ENCODE measurements at regions not wholly inside any gene's neighbourhood (a gene's known extent, or its start where the extent isn't known, plus 50 kb on each side); places are given as distances from the start of the nearest gene placed in this dataset.

GRCh38 chr2:215756346-215756730 lies 257.0 kb downstream of the MREG start:
- DNase-seq = no peak
- Histone ChIP-seq H3K27me3 (ENCODE audit: insufficient read depth, low read length, poor library complexity) (no peaks in the 10 kb centered on the region), H3K9ac (ENCODE audit: low read length) (no peak overlapping the region)

GRCh38 chr2:215755641-215756345 lies 257.6 kb downstream of the MREG start:
- no peak overlapping the region for H3K23ac ChIP-seq (ENCODE audit: low read length)
- H3K79me2 ChIP-seq (ENCODE audit: control insufficient read depth, insufficient read depth, low read length) = no peaks in the 10 kb centered on the region
- H2BK120ac ChIP-seq (ENCODE audit: low read depth, low read length) = no peak overlapping the region
- no peak overlapping the region for H3K4me2 ChIP-seq (ENCODE audit: low read length)
- H3K18ac ChIP-seq (ENCODE audit: low read length) = no peak overlapping the region
- H3K4ac ChIP-seq (ENCODE audit: low read depth, low read length) = no peak overlapping the region
- no peaks in the 10 kb centered on the region for H3K36me3 ChIP-seq (ENCODE audit: control insufficient read depth, insufficient read depth, low read length)
- H2BK5ac ChIP-seq (ENCODE audit: low read length) = no peak overlapping the region
- no peaks in the 10 kb centered on the region for H3K27me3 ChIP-seq (ENCODE audit: insufficient read depth, low read length, poor library complexity)
- no peak overlapping the region for H2BK15ac ChIP-seq (replicated peaks; ENCODE audit: low read depth)
- H3K79me1 ChIP-seq (ENCODE audit: low read length) = no peaks in the 10 kb centered on the region
- no peak for DNase-seq
- H4K5ac ChIP-seq (ENCODE audit: low read length) = no peak overlapping the region
- no peak overlapping the region for H4K8ac ChIP-seq (ENCODE audit: low read depth, low read length)
- no peaks in the 10 kb centered on the region for H3K4me1 ChIP-seq (ENCODE audit: control insufficient read depth, low read depth, low read length)
- H3K27ac ChIP-seq (ENCODE audit: low read depth, low read length) = no peak overlapping the region
- no peak overlapping the region for H3K4me3 ChIP-seq (ENCODE audit: low read length)
- H3K9ac ChIP-seq (ENCODE audit: low read length) = no peak overlapping the region
- H3K56ac ChIP-seq (ENCODE audit: low read length) = no peak overlapping the region
- WGBS (ENCODE audit: extremely low coverage, insufficient coverage, low lambda C conversion rate) = no CpG with 5 or more reads among the region's 4 CpGs
- H2AK5ac ChIP-seq (ENCODE audit: low read length) = no peak overlapping the region

More at GRCh38 chr2:215756346-215756730, 257.0 kb downstream of the MREG start:
- H3K27ac ChIP-seq (ENCODE audit: low read depth, low read length) = no peak overlapping the region
- H2BK120ac ChIP-seq (ENCODE audit: low read depth, low read length) = no peak overlapping the region
- no peaks in the 10 kb centered on the region for H3K79me2 ChIP-seq (ENCODE audit: control insufficient read depth, insufficient read depth, low read length)
- H2BK5ac ChIP-seq (ENCODE audit: low read length) = no peak overlapping the region
- H3K4me2 ChIP-seq (ENCODE audit: low read length) = no peak overlapping the region
- WGBS (ENCODE audit: extremely low coverage, insufficient coverage, low lambda C conversion rate) = no CpG with 5 or more reads among the region's 2 CpGs
- no peak overlapping the region for H3K18ac ChIP-seq (ENCODE audit: low read length)
- H2AK5ac ChIP-seq (ENCODE audit: low read length) = no peak overlapping the region
- no peak overlapping the region for H3K4ac ChIP-seq (ENCODE audit: low read depth, low read length)
- H3K56ac ChIP-seq (ENCODE audit: low read length) = no peak overlapping the region
- H3K4me1 ChIP-seq (ENCODE audit: control insufficient read depth, low read depth, low read length) = no peaks in the 10 kb centered on the region
- H3K4me3 ChIP-seq (ENCODE audit: low read length) = no peak overlapping the region
- no peak overlapping the region for H3K23ac ChIP-seq (ENCODE audit: low read length)
- H2BK15ac ChIP-seq (replicated peaks; ENCODE audit: low read depth) = no peak overlapping the region
- no peak overlapping the region for H4K5ac ChIP-seq (ENCODE audit: low read length)
- no peak overlapping the region for H4K8ac ChIP-seq (ENCODE audit: low read depth, low read length)
- H3K36me3 ChIP-seq (ENCODE audit: control insufficient read depth, insufficient read depth, low read length) = no peaks in the 10 kb centered on the region
- H3K79me1 ChIP-seq (ENCODE audit: low read length) = no peaks in the 10 kb centered on the region

GRCh38 chr2:215754546-215754945 lies 258.8 kb downstream of the MREG start:
- Histone ChIP-seq H3K4me2 (ENCODE audit: low read length) (no peak overlapping the region), H3K27me3 (ENCODE audit: insufficient read depth, low read length, poor library complexity) (no peaks in the 10 kb centered on the region), H3K4me1 (ENCODE audit: control insufficient read depth, low read depth, low read length) (no peaks in the 10 kb centered on the region), H3K4ac (ENCODE audit: low read depth, low read length) (no peak overlapping the region), H3K18ac (ENCODE audit: low read length) (no peak overlapping the region), H3K4me3 (ENCODE audit: low read length) (no peak overlapping the region), H3K79me1 (ENCODE audit: low read length) (no peaks in the 10 kb centered on the region), H2BK5ac (ENCODE audit: low read length) (no peak overlapping the region), H3K27ac (ENCODE audit: low read depth, low read length) (no peak overlapping the region), H3K23ac (ENCODE audit: low read length) (no peak overlapping the region), H3K79me2 (ENCODE audit: control insufficient read depth, insufficient read depth, low read length) (no peaks in the 10 kb centered on the region), H2AK5ac (ENCODE audit: low read length) (no peak overlapping the region), H3K36me3 (ENCODE audit: control insufficient read depth, insufficient read depth, low read length) (no peaks in the 10 kb centered on the region), H2BK15ac (replicated peaks; ENCODE audit: low read depth) (no peak overlapping the region), H3K56ac (ENCODE audit: low read length) (no peak overlapping the region), H3K9ac (ENCODE audit: low read length) (no peak overlapping the region), H4K5ac (ENCODE audit: low read length) (no peak overlapping the region), H2BK120ac (ENCODE audit: low read depth, low read length) (no peak overlapping the region), H4K8ac (ENCODE audit: low read depth, low read length) (no peak overlapping the region)
- WGBS (ENCODE audit: extremely low coverage, insufficient coverage, low lambda C conversion rate) = no CpG with 5 or more reads among the region's 3 CpGs
- no peak for DNase-seq

GRCh38 chr2:215753808-215754207 lies 259.5 kb downstream of the MREG start:
- no peak overlapping the region for H3K56ac ChIP-seq (ENCODE audit: low read length)
- no peak overlapping the region for H3K18ac ChIP-seq (ENCODE audit: low read length)
- no peak overlapping the region for H2BK5ac ChIP-seq (ENCODE audit: low read length)
- no peak overlapping the region for H3K4ac ChIP-seq (ENCODE audit: low read depth, low read length)
- H3K79me2 ChIP-seq (ENCODE audit: control insufficient read depth, insufficient read depth, low read length) = no peaks in the 10 kb centered on the region
- no peak overlapping the region for H3K27ac ChIP-seq (ENCODE audit: low read depth, low read length)
- H3K4me2 ChIP-seq (ENCODE audit: low read length) = no peak overlapping the region
- no peak for DNase-seq
- no peak overlapping the region for H2BK15ac ChIP-seq (replicated peaks; ENCODE audit: low read depth)
- no peaks in the 10 kb centered on the region for H3K79me1 ChIP-seq (ENCODE audit: low read length)
- H3K9ac ChIP-seq (ENCODE audit: low read length) = no peak overlapping the region
- no peak overlapping the region for H2AK5ac ChIP-seq (ENCODE audit: low read length)
- H2BK120ac ChIP-seq (ENCODE audit: low read depth, low read length) = no peak overlapping the region
- no peaks in the 10 kb centered on the region for H3K36me3 ChIP-seq (ENCODE audit: control insufficient read depth, insufficient read depth, low read length)
- no CpG with 5 or more reads among the region's 5 CpGs for WGBS (ENCODE audit: extremely low coverage, insufficient coverage, low lambda C conversion rate)
- no peak overlapping the region for H4K8ac ChIP-seq (ENCODE audit: low read depth, low read length)
- H4K5ac ChIP-seq (ENCODE audit: low read length) = no peak overlapping the region
- no peaks in the 10 kb centered on the region for H3K4me1 ChIP-seq (ENCODE audit: control insufficient read depth, low read depth, low read length)
- no peaks in the 10 kb centered on the region for H3K27me3 ChIP-seq (ENCODE audit: insufficient read depth, low read length, poor library complexity)
- H3K23ac ChIP-seq (ENCODE audit: low read length) = no peak overlapping the region
- no peak overlapping the region for H3K4me3 ChIP-seq (ENCODE audit: low read length)

- Histone ChIP-seq H2BK15ac (replicated peaks; ENCODE audit: low read depth) (no peak overlapping the region), H3K18ac (ENCODE audit: low read length) (no peak overlapping the region), H3K23ac (ENCODE audit: low read length) (no peak overlapping the region), H3K79me2 (ENCODE audit: control insufficient read depth, insufficient read depth, low read length) (no peaks in the 10 kb centered on the region), H3K56ac (ENCODE audit: low read length) (no peak overlapping the region), H3K4me3 (ENCODE audit: low read length) (no peak overlapping the region), H3K4me2 (ENCODE audit: low read length) (no peak overlapping the region), H3K9ac (ENCODE audit: low read length) (no peak overlapping the region), H4K5ac (ENCODE audit: low read length) (no peak overlapping the region), H2AK5ac (ENCODE audit: low read length) (no peak overlapping the region), H3K79me1 (ENCODE audit: low read length) (no peaks in the 10 kb centered on the region), H3K36me3 (ENCODE audit: control insufficient read depth, insufficient read depth, low read length) (no peaks in the 10 kb centered on the region), H2BK120ac (ENCODE audit: low read depth, low read length) (no peak overlapping the region), H3K4ac (ENCODE audit: low read depth, low read length) (no peak overlapping the region), H2BK5ac (ENCODE audit: low read length) (no peak overlapping the region), H3K27ac (ENCODE audit: low read depth, low read length) (no peak overlapping the region), H3K4me1 (ENCODE audit: control insufficient read depth, low read depth, low read length) (no peaks in the 10 kb centered on the region), H3K27me3 (ENCODE audit: insufficient read depth, low read length, poor library complexity) (no peaks in the 10 kb centered on the region), H4K8ac (ENCODE audit: low read depth, low read length) (no peak overlapping the region)
- WGBS (ENCODE audit: extremely low coverage, insufficient coverage, low lambda C conversion rate) = no CpG with 5 or more reads among the region's 3 CpGs
- no peak for DNase-seq
Measured at GRCh38 chr2:215752991-215753390, 260.4 kb downstream of the MREG start.

- Histone ChIP-seq H2AK5ac (ENCODE audit: low read length) (no peak overlapping the region), H2BK15ac (replicated peaks; ENCODE audit: low read depth) (no peak overlapping the region), H3K4me1 (ENCODE audit: control insufficient read depth, low read depth, low read length) (no peaks in the 10 kb centered on the region), H2BK5ac (ENCODE audit: low read length) (no peak overlapping the region), H3K56ac (ENCODE audit: low read length) (no peak overlapping the region), H4K5ac (ENCODE audit: low read length) (no peak overlapping the region), H3K4me2 (ENCODE audit: low read length) (no peak overlapping the region), H3K27me3 (ENCODE audit: insufficient read depth, low read length, poor library complexity) (no peaks in the 10 kb centered on the region), H3K9ac (ENCODE audit: low read length) (no peak overlapping the region), H3K4ac (ENCODE audit: low read depth, low read length) (no peak overlapping the region), H2BK120ac (ENCODE audit: low read depth, low read length) (no peak overlapping the region), H3K23ac (ENCODE audit: low read length) (no peak overlapping the region), H3K18ac (ENCODE audit: low read length) (no peak overlapping the region), H3K79me2 (ENCODE audit: control insufficient read depth, insufficient read depth, low read length) (no peaks in the 10 kb centered on the region), H4K8ac (ENCODE audit: low read depth, low read length) (no peak overlapping the region), H3K27ac (ENCODE audit: low read depth, low read length) (no peak overlapping the region), H3K4me3 (ENCODE audit: low read length) (no peak overlapping the region), H3K79me1 (ENCODE audit: low read length) (no peaks in the 10 kb centered on the region), H3K36me3 (ENCODE audit: control insufficient read depth, insufficient read depth, low read length) (no peaks in the 10 kb centered on the region)
- no CpG with 5 or more reads among the region's 4 CpGs for WGBS (ENCODE audit: extremely low coverage, insufficient coverage, low lambda C conversion rate)
- no peak for DNase-seq
Measured at GRCh38 chr2:215752436-215752835, 260.9 kb downstream of the MREG start.
